HL-60 (cell line): ENCODE measurements at regions not wholly inside any gene's neighbourhood (a gene's known extent, or its start where the extent isn't known, plus 50 kb on each side); places are given as distances from the start of the nearest gene placed in this dataset.

Experiments
- GABPA ChIP-seq: IDR thresholded peaks from 2 replicates; pipeline ENCODE4 v1.6.1; 2012; ENCODE audit warnings: low read depth
- POLR2AphosphoS5 ChIP-seq: IDR thresholded peaks from 2 replicates; pipeline ENCODE4 v1.6.1; 2012; ENCODE audit warnings: low read depth
- SPI1 ChIP-seq: IDR thresholded peaks from 2 replicates; pipeline ENCODE4 v1.6.1; 2012; ENCODE audit warnings: low read depth, mild to moderate bottlenecking, borderline replicate concordance
- TF ChIP-seq, protein P1 (sequence below): IDR thresholded peaks from one replicate; pipeline ENCODE4 v1.5.1; 2011; ENCODE audit warnings: low read length, control low read depth, inconsistent platforms; ENCODE audit not compliant: insufficient read depth
- TF ChIP-seq, protein P2 (sequence below): IDR thresholded peaks from 2 replicates; pipeline ENCODE4 v1.6.1; 2012; ENCODE audit warnings: low read depth; ENCODE audit not compliant: insufficient replicate concordance

DNA sequence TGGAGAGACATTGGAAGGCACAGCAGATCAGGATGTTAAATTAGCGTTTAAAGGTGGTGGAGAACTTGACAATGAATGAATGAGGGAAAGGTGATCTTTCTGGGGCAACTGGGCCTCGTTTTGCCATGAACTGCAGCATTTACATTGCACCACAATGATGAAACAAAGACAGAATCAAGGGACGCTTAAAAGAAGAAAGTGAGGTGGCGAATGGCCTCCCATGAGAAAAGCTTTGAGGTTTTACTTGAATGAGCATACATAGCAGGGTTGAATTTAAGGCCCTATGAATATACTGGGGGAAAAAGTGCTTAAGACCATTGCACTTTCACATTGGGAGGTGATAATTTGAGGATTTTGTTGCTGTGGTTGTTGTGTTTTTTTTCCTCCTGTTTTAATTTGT, 476.4 kb downstream of the ISL1 start:
- TF ChIP-seq, protein P1, sequence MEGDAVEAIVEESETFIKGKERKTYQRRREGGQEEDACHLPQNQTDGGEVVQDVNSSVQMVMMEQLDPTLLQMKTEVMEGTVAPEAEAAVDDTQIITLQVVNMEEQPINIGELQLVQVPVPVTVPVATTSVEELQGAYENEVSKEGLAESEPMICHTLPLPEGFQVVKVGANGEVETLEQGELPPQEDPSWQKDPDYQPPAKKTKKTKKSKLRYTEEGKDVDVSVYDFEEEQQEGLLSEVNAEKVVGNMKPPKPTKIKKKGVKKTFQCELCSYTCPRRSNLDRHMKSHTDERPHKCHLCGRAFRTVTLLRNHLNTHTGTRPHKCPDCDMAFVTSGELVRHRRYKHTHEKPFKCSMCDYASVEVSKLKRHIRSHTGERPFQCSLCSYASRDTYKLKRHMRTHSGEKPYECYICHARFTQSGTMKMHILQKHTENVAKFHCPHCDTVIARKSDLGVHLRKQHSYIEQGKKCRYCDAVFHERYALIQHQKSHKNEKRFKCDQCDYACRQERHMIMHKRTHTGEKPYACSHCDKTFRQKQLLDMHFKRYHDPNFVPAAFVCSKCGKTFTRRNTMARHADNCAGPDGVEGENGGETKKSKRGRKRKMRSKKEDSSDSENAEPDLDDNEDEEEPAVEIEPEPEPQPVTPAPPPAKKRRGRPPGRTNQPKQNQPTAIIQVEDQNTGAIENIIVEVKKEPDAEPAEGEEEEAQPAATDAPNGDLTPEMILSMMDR = no peak
- TF ChIP-seq POLR2AphosphoS5 (no peak), GABPA (no peak), SPI1 (no peak)
- TF ChIP-seq, protein P2, sequence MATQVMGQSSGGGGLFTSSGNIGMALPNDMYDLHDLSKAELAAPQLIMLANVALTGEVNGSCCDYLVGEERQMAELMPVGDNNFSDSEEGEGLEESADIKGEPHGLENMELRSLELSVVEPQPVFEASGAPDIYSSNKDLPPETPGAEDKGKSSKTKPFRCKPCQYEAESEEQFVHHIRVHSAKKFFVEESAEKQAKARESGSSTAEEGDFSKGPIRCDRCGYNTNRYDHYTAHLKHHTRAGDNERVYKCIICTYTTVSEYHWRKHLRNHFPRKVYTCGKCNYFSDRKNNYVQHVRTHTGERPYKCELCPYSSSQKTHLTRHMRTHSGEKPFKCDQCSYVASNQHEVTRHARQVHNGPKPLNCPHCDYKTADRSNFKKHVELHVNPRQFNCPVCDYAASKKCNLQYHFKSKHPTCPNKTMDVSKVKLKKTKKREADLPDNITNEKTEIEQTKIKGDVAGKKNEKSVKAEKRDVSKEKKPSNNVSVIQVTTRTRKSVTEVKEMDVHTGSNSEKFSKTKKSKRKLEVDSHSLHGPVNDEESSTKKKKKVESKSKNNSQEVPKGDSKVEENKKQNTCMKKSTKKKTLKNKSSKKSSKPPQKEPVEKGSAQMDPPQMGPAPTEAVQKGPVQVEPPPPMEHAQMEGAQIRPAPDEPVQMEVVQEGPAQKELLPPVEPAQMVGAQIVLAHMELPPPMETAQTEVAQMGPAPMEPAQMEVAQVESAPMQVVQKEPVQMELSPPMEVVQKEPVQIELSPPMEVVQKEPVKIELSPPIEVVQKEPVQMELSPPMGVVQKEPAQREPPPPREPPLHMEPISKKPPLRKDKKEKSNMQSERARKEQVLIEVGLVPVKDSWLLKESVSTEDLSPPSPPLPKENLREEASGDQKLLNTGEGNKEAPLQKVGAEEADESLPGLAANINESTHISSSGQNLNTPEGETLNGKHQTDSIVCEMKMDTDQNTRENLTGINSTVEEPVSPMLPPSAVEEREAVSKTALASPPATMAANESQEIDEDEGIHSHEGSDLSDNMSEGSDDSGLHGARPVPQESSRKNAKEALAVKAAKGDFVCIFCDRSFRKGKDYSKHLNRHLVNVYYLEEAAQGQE = no peak
